EH (cell line): ENCODE measurements at regions not wholly inside any gene's neighbourhood (a gene's known extent, or its start where the extent isn't known, plus 50 kb on each side); places are given as distances from the start of the nearest gene placed in this dataset.

ENCODE experiments used
- DNase-seq: peaks from one replicate; pipeline ENCODE4 v3.0.0-alpha.2; 2015; ENCODE audit warnings: low read depth

- peak; percentile 90 for DNase-seq
These were observed 223.0 kb downstream of the AHR start for GRCh38 chr7:17521437-17521836.

- peak; percentile 45 for DNase-seq
These were observed 225.6 kb downstream of the AHR start for GRCh38 chr7:17523813-17524739.

- peak; percentile 92 for DNase-seq
These were observed 226.3 kb downstream of the AHR start for GRCh38 chr7:17524746-17525145.

- peak; percentile 25 for DNase-seq
These were observed 228.2 kb downstream of the AHR start for GRCh38 chr7:17526621-17527020.

- DNase-seq = no peak
These were observed 230.2 kb downstream of the AHR start for GRCh38 chr7:17528636-17529035.

- DNase-seq = peak; percentile 73
These were observed 231.8 kb downstream of the AHR start for GRCh38 chr7:17530244-17530643.

GRCh38 chr7:17530741-17531421 lies 232.4 kb downstream of the AHR start:
- peak; percentile 19 for DNase-seq

- DNase-seq = peak; percentile 95
These were observed 234.5 kb downstream of the AHR start for GRCh38 chr7:17532861-17533404.

GRCh38 chr7:17534348-17534747 lies 235.9 kb downstream of the AHR start:
- no peak for DNase-seq

GRCh38 chr7:17535776-17536175 lies 237.3 kb downstream of the AHR start:
- DNase-seq = peak; percentile 84

- DNase-seq = no peak
These were observed 245.9 kb downstream of the AHR start for GRCh38 chr7:17544401-17544800.

GRCh38 chr7:17545348-17545747 lies 246.9 kb downstream of the AHR start:
- DNase-seq = peak; percentile 58

GRCh38 chr7:17546189-17546588 lies 247.7 kb downstream of the AHR start:
- no peak for DNase-seq

GRCh38 chr7:17546592-17546991 lies 248.1 kb downstream of the AHR start:
- DNase-seq = peak; percentile 92

GRCh38 chr7:17548014-17548653 lies 249.7 kb downstream of the AHR start:
- no peak for DNase-seq

GRCh38 chr7:17549406-17549805 lies 251.0 kb downstream of the AHR start:
- DNase-seq = no peak

GRCh38 chr7:17552373-17552772 lies 253.9 kb downstream of the AHR start:
- DNase-seq = no peak

- peak; percentile 34 for DNase-seq
These were observed 254.5 kb downstream of the AHR start for GRCh38 chr7:17552952-17553351.

GRCh38 chr7:17554341-17555015 lies 256.0 kb downstream of the AHR start:
- no peak for DNase-seq

- no peak for DNase-seq
These were observed 257.9 kb downstream of the AHR start for GRCh38 chr7:17556247-17556956.

GRCh38 chr7:17557251-17557671 lies 258.8 kb downstream of the AHR start:
- no peak for DNase-seq
